ENCODE measurements at regions not wholly inside any gene's neighbourhood (a gene's known extent, or its start where the extent isn't known, plus 50 kb on each side); places are given as distances from the start of the nearest gene placed in this dataset.
A peak's percentile ranks its signal among the peaks of the same experiment; 100 is the strongest.

- H3K4me1 Mint-ChIP-seq: peaks cover 21% of the 10 kb centered on the region
- H3K36me3 Mint-ChIP-seq (ENCODE audit: low read depth): no peaks in the 10 kb centered on the region
- H3K9me3 Mint-ChIP-seq: peaks cover 13% of the 10 kb centered on the region
- DNase-seq: no peak
- H3K4me3 Mint-ChIP-seq: no peak overlapping the region
- no peaks in the 10 kb centered on the region for H3K27me3 Mint-ChIP-seq
- ATAC-seq: no peak
- no peak overlapping the region for H3K27ac Mint-ChIP-seq
Measured at GRCh38 chr7:69184339-69184738, 413.9 kb upstream of the AUTS2 start.

GRCh38 chr7:69185170-69185569 lies 413.1 kb upstream of the AUTS2 start:
- Mint-ChIP-seq H3K4me1 (peaks cover 21% of the 10 kb centered on the region), H3K4me3 (no peak overlapping the region), H3K27me3 (no peaks in the 10 kb centered on the region), H3K27ac (no peak overlapping the region), H3K9me3 (peaks cover 10% of the 10 kb centered on the region), H3K36me3 (ENCODE audit: low read depth) (no peaks in the 10 kb centered on the region)
- DNase-seq (no peak), ATAC-seq (no peak)

GRCh38 chr7:69186974-69187373 lies 411.3 kb upstream of the AUTS2 start:
- H3K27ac Mint-ChIP-seq: no peak overlapping the region
- peaks cover 16% of the 10 kb centered on the region for H3K4me1 Mint-ChIP-seq
- no peak overlapping the region for H3K4me3 Mint-ChIP-seq
- H3K27me3 Mint-ChIP-seq: peaks cover 2% of the 10 kb centered on the region
- peaks cover 14% of the 10 kb centered on the region for H3K9me3 Mint-ChIP-seq
- no peak for ATAC-seq
- no peaks in the 10 kb centered on the region for H3K36me3 Mint-ChIP-seq (ENCODE audit: low read depth)
- DNase-seq: no peak

GRCh38 chr7:69187824-69188333 lies 410.4 kb upstream of the AUTS2 start:
- peaks cover 2% of the 10 kb centered on the region for H3K27me3 Mint-ChIP-seq
- no peak overlapping the region for H3K27ac Mint-ChIP-seq
- DNase-seq (no peak), ATAC-seq (no peak)
- no peaks in the 10 kb centered on the region for H3K36me3 Mint-ChIP-seq (ENCODE audit: low read depth)
- peaks cover 11% of the 10 kb centered on the region for H3K4me1 Mint-ChIP-seq
- no peak overlapping the region for H3K4me3 Mint-ChIP-seq
- peaks cover 17% of the 10 kb centered on the region for H3K9me3 Mint-ChIP-seq

GRCh38 chr7:69189406-69189805 lies 408.9 kb upstream of the AUTS2 start:
- ATAC-seq (no peak), DNase-seq (no peak)
- H3K4me3 Mint-ChIP-seq: no peak overlapping the region
- peaks cover 27% of the 10 kb centered on the region for H3K9me3 Mint-ChIP-seq
- no peaks in the 10 kb centered on the region for H3K36me3 Mint-ChIP-seq (ENCODE audit: low read depth)
- no peak overlapping the region for H3K27ac Mint-ChIP-seq
- peaks cover 2% of the 10 kb centered on the region for H3K4me1 Mint-ChIP-seq
- H3K27me3 Mint-ChIP-seq: peaks cover 2% of the 10 kb centered on the region

- H3K4me1 Mint-ChIP-seq: no peaks in the 10 kb centered on the region
- H3K4me3 Mint-ChIP-seq: no peak overlapping the region
- DNase-seq: no peak
Measured at GRCh38 chr7:69190025-69190424, 408.2 kb upstream of the AUTS2 start.

GRCh38 chr7:69190763-69191162 lies 407.5 kb upstream of the AUTS2 start:
- Mint-ChIP-seq H3K27ac (no peak overlapping the region), H3K9me3 (peaks cover 27% of the 10 kb centered on the region), H3K4me1 (no peaks in the 10 kb centered on the region), H3K27me3 (peaks cover 2% of the 10 kb centered on the region), H3K36me3 (ENCODE audit: low read depth) (no peaks in the 10 kb centered on the region), H3K4me3 (no peak overlapping the region)
- no peak for DNase-seq
- no peak for ATAC-seq

More at GRCh38 chr7:69190025-69190424, 408.2 kb upstream of the AUTS2 start:
- Mint-ChIP-seq H3K27me3 (peaks cover 2% of the 10 kb centered on the region), H3K27ac (no peak overlapping the region), H3K9me3 (peaks cover 28% of the 10 kb centered on the region), H3K36me3 (ENCODE audit: low read depth) (no peaks in the 10 kb centered on the region)
- ATAC-seq: no peak

GRCh38 chr7:69192134-69192533 lies 406.1 kb upstream of the AUTS2 start:
- no peak for DNase-seq
- no peak for ATAC-seq
- Mint-ChIP-seq H3K36me3 (ENCODE audit: low read depth) (no peaks in the 10 kb centered on the region), H3K4me1 (no peaks in the 10 kb centered on the region), H3K27ac (no peak overlapping the region), H3K4me3 (no peak overlapping the region), H3K9me3 (peaks cover 30% of the 10 kb centered on the region), H3K27me3 (peaks cover 2% of the 10 kb centered on the region)

- no peak for DNase-seq
- no peak for ATAC-seq
- no peaks in the 10 kb centered on the region for H3K36me3 Mint-ChIP-seq (ENCODE audit: low read depth)
- peaks cover 2% of the 10 kb centered on the region for H3K27me3 Mint-ChIP-seq
- no peaks in the 10 kb centered on the region for H3K4me1 Mint-ChIP-seq
- H3K27ac Mint-ChIP-seq: no peak overlapping the region
- peaks cover 29% of the 10 kb centered on the region for H3K9me3 Mint-ChIP-seq
- no peak overlapping the region for H3K4me3 Mint-ChIP-seq
Measured at GRCh38 chr7:69193061-69193460, 405.2 kb upstream of the AUTS2 start.

- Mint-ChIP-seq H3K4me1 (peaks cover 11% of the 10 kb centered on the region), H3K9me3 (peaks cover 52% of the 10 kb centered on the region), H3K27ac (no peak overlapping the region), H3K27me3 (peaks cover 2% of the 10 kb centered on the region), H3K36me3 (ENCODE audit: low read depth) (peaks cover 9% of the 10 kb centered on the region), H3K4me3 (no peak overlapping the region)
- no peak for DNase-seq
- no peak for ATAC-seq
Measured at GRCh38 chr7:69196593-69196992, 401.7 kb upstream of the AUTS2 start.

GRCh38 chr7:69198250-69198649 lies 400.0 kb upstream of the AUTS2 start:
- no peak for DNase-seq
- H3K4me3 Mint-ChIP-seq: no peak overlapping the region
- peaks cover 54% of the 10 kb centered on the region for H3K9me3 Mint-ChIP-seq
- no peaks in the 10 kb centered on the region for H3K27me3 Mint-ChIP-seq
- H3K4me1 Mint-ChIP-seq: peaks cover 11% of the 10 kb centered on the region
- no peak for ATAC-seq
- no peak overlapping the region for H3K27ac Mint-ChIP-seq
- peaks cover 9% of the 10 kb centered on the region for H3K36me3 Mint-ChIP-seq (ENCODE audit: low read depth)

GRCh38 chr7:69199041-69199440 lies 399.2 kb upstream of the AUTS2 start:
- DNase-seq: no peak
- peaks cover 48% of the 10 kb centered on the region for H3K9me3 Mint-ChIP-seq
- H3K27ac Mint-ChIP-seq: peak overlapping the region; percentile 40
- H3K4me1 Mint-ChIP-seq: peaks cover 11% of the 10 kb centered on the region
- ATAC-seq: no peak
- H3K36me3 Mint-ChIP-seq (ENCODE audit: low read depth): peaks cover 9% of the 10 kb centered on the region
- no peaks in the 10 kb centered on the region for H3K27me3 Mint-ChIP-seq
- H3K4me3 Mint-ChIP-seq: peak overlapping the region; percentile 13

- H3K4me3 Mint-ChIP-seq: no peak overlapping the region
- H3K36me3 Mint-ChIP-seq (ENCODE audit: low read depth): peaks cover 9% of the 10 kb centered on the region
- no peak for ATAC-seq
- peaks cover 11% of the 10 kb centered on the region for H3K4me1 Mint-ChIP-seq
- H3K9me3 Mint-ChIP-seq: peaks cover 43% of the 10 kb centered on the region
- no peaks in the 10 kb centered on the region for H3K27me3 Mint-ChIP-seq
- DNase-seq: no peak
- no peak overlapping the region for H3K27ac Mint-ChIP-seq
Measured at GRCh38 chr7:69199661-69200060, 398.6 kb upstream of the AUTS2 start.

GRCh38 chr7:69203871-69204270 lies 394.4 kb upstream of the AUTS2 start:
- Mint-ChIP-seq H3K4me3 (no peak overlapping the region), H3K27ac (no peak overlapping the region), H3K9me3 (peaks cover 36% of the 10 kb centered on the region), H3K4me1 (peaks cover 11% of the 10 kb centered on the region), H3K27me3 (no peaks in the 10 kb centered on the region), H3K36me3 (ENCODE audit: low read depth) (peaks cover 9% of the 10 kb centered on the region)
- no peak for ATAC-seq
- no peak for DNase-seq

GRCh38 chr7:69204943-69205342 lies 393.3 kb upstream of the AUTS2 start:
- Mint-ChIP-seq H3K27me3 (no peaks in the 10 kb centered on the region), H3K36me3 (ENCODE audit: low read depth) (no peaks in the 10 kb centered on the region), H3K27ac (no peak overlapping the region), H3K4me3 (no peak overlapping the region), H3K4me1 (peaks cover 2% of the 10 kb centered on the region), H3K9me3 (peaks cover 27% of the 10 kb centered on the region)
- DNase-seq (no peak), ATAC-seq (no peak)

GRCh38 chr7:69205581-69205980 lies 392.7 kb upstream of the AUTS2 start:
- Mint-ChIP-seq H3K4me3 (no peak overlapping the region), H3K27ac (no peak overlapping the region), H3K27me3 (no peaks in the 10 kb centered on the region), H3K9me3 (peaks cover 26% of the 10 kb centered on the region), H3K36me3 (ENCODE audit: low read depth) (no peaks in the 10 kb centered on the region), H3K4me1 (peaks cover 2% of the 10 kb centered on the region)
- no peak for ATAC-seq
- DNase-seq: no peak
